Kidney (tissue), 13 donors: ENCODE measurements at regions not wholly inside any gene's neighbourhood (a gene's known extent, or its start where the extent isn't known, plus 50 kb on each side); places are given as distances from the start of the nearest gene placed in this dataset.
A peak's percentile ranks its signal among the peaks of the same experiment; 100 is the strongest.
"Not testable (repeated sequence)": the region's sequence is repeated elsewhere in the genome, so short reads cannot be mapped to it uniquely, and the experiment has no call there.

Experiments used
- DNase-seq, 5 donors: peaks; one replicate each; pipeline ENCODE4 v3.0.0-alpha.2; 2013 to 2020
- FAIRE-seq: peaks from 2 replicates; lab custom pipeline; 2012; peaks lifted over from hg19 to GRCh38; lab: Jason Lieb, UNC
- H3K27ac ChIP-seq, 2 donors: one replicate each; pipeline ENCODE4 v1.7.0; 2013; ENCODE audit warnings: low read depth in 2 of 2, low read length in 2 of 2, inconsistent platforms in 1 of 2
- H3K27me3 ChIP-seq: one replicate; pipeline ENCODE4 v1.7.1; 2013; ENCODE audit warnings: low read length, inconsistent platforms; ENCODE audit not compliant: control insufficient read depth, insufficient read depth
- H3K36me3 ChIP-seq, 3 donors: one replicate each; pipeline versions ENCODE4 v1.7.0 to v1.7.1; 2013; ENCODE audit warnings: low read length in 3 of 3, control low read depth in 1 of 3, inconsistent platforms in 1 of 3; ENCODE audit not compliant: insufficient read depth in 3 of 3, control insufficient read depth in 2 of 3
- H3K4me1 ChIP-seq, 3 donors: one replicate each; pipeline versions ENCODE4 v1.7.0 to v1.7.1; 2013; ENCODE audit warnings: low read length in 3 of 3, inconsistent platforms in 1 of 3, low read depth in 1 of 3; ENCODE audit not compliant: control insufficient read depth in 2 of 3, insufficient read depth in 2 of 3
- H3K4me3 ChIP-seq, 3 donors: one replicate each; pipeline versions ENCODE4 v1.7.0 to v1.8.1; 2013; ENCODE audit warnings: low read length in 3 of 3, control low read depth in 1 of 3, inconsistent platforms in 1 of 3
- H3K9ac ChIP-seq, 3 donors: one replicate each; pipeline versions ENCODE4 v1.7.0 to v1.7.1; 2013; ENCODE audit warnings: low read length in 3 of 3, control low read depth in 1 of 3, inconsistent platforms in 1 of 3
- H3K9me3 ChIP-seq, 3 donors: one replicate each; pipeline versions ENCODE4 v1.7.0 to v1.7.1; 2013; ENCODE audit warnings: low read length in 3 of 3, control low read depth in 1 of 3, inconsistent platforms in 1 of 3; ENCODE audit not compliant: control insufficient read depth in 2 of 3, insufficient read depth in 1 of 3
- CTCF ChIP-seq: IDR thresholded peaks from 3 replicates; pipeline ENCODE4 v1.5.1; 2012; ENCODE audit warnings: mild to moderate bottlenecking, moderate library complexity, borderline replicate concordance; ENCODE audit not compliant: insufficient read depth; ENCODE audit errors: extremely low read depth
- intact Hi-C: fragments of 100-400 bp; cut with DNase I; formaldehyde crosslinking; loops from one replicate; pipeline ENCODE4 v1.11.1; 2022
- donor health status: control.
- donor health status: control.
- donor health status: control.
- donor health status: control.
- donor health status: control.
- donor health status: DM: yes; HTN: yes; CAD: no.
- donor health status: Normal renal cell carcinoma (clear cell type).

GRCh38 chr7:97928844-97929243, 56.6 kb upstream of the ASNS start:
- H3K9me3 ChIP-seq, DNase-seq, H3K9ac ChIP-seq, H3K4me1 ChIP-seq, H3K27me3 ChIP-seq, intact Hi-C loops, FAIRE-seq, H3K36me3 ChIP-seq, H3K27ac ChIP-seq, H3K4me3 ChIP-seq: not testable (repeated sequence)

- intact Hi-C loops, H3K36me3 ChIP-seq, H3K9me3 ChIP-seq, H3K9ac ChIP-seq, H3K27me3 ChIP-seq, FAIRE-seq, H3K4me3 ChIP-seq, H3K4me1 ChIP-seq, H3K27ac ChIP-seq: not testable (repeated sequence)
- DNase-seq: peak; percentile 69 to 77 (median 76)
- TF ChIP-seq CTCF: peak; percentile 69
Observed at GRCh38 chr7:97927790-97928748, 55.9 kb upstream of the ASNS start.
